ENCODE measurements at regions not wholly inside any gene's neighbourhood (a gene's known extent, or its start where the extent isn't known, plus 50 kb on each side); places are given as distances from the start of the nearest gene placed in this dataset.

GRCh38 chr3:36319680-36320079 lies 60.6 kb upstream of the STAC start:
- H3K4me3 ChIP-seq (ENCODE audit: low read length): peak overlapping the region; percentile 12; the same call in 1 of the 2 replicates
- H3K9me3 ChIP-seq (ENCODE audit: insufficient read depth, low read depth, low read length): 0 out of 2 replicates have a peak, but pooled peaks cover 4% of the 10 kb centered on the region
- H3K27ac ChIP-seq (ENCODE audit: low read depth, low read length): peak overlapping the region; percentile 59
- 21% methylated on average over 1 of the region's 1 CpG for WGBS
- peaks cover 22% of the 10 kb centered on the region for H3K4me1 ChIP-seq (ENCODE audit: insufficient read depth, low read length)
- H3K36me3 ChIP-seq (ENCODE audit: insufficient read depth, low read length): no peaks in the 10 kb centered on the region
- no peaks in the 10 kb centered on the region for H3K27me3 ChIP-seq (ENCODE audit: insufficient read depth, low read length)
- no peak overlapping the region for H3K9ac ChIP-seq (ENCODE audit: low read depth, low read length)

Measured in HUES64 (cell line).